ENCODE measurements at regions not wholly inside any gene's neighbourhood (a gene's known extent, or its start where the extent isn't known, plus 50 kb on each side); places are given as distances from the start of the nearest gene placed in this dataset.

DNA sequence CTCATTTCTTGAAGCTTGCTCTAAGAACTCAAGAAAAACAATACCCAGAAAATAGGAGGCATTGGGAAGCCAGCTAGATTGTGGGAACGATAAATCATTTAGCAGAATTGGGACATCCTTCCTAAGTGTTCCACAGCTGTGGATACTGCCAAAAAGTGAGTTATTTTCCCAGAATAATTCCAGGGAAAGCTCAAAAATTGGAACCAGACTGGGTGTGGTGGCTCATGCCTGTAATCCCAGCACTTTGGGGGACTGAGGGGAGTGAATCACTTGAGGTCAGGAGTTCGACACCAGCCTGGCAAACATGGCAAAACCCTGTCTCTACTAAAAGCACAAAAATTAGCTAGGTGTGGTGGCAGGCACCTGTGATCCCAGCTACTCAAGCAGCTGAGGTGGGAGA is 68.2 kb upstream of the GK2 start:
- H3K27me3 ChIP-seq (ENCODE audit: control insufficient read depth, insufficient read depth, low read length): no peaks in the 10 kb centered on the region
- no peak overlapping the region for H2AFZ ChIP-seq (replicated peaks; ENCODE audit: low read length, poor library complexity)
- BruUV-seq (replicated peaks): no TSS peak
- no peak overlapping the region for H3K9ac ChIP-seq (ENCODE audit: low read depth, low read length)
- no peak for TF ChIP-seq CHD1 (IDR thresholded peaks at IDR 0.05; ENCODE audit: low read depth, low read length)
- TF ChIP-seq SMC3 (IDR thresholded peaks at IDR 0.05; ENCODE audit: low read depth, low read length): no peak
- TF ChIP-seq, protein P1, sequence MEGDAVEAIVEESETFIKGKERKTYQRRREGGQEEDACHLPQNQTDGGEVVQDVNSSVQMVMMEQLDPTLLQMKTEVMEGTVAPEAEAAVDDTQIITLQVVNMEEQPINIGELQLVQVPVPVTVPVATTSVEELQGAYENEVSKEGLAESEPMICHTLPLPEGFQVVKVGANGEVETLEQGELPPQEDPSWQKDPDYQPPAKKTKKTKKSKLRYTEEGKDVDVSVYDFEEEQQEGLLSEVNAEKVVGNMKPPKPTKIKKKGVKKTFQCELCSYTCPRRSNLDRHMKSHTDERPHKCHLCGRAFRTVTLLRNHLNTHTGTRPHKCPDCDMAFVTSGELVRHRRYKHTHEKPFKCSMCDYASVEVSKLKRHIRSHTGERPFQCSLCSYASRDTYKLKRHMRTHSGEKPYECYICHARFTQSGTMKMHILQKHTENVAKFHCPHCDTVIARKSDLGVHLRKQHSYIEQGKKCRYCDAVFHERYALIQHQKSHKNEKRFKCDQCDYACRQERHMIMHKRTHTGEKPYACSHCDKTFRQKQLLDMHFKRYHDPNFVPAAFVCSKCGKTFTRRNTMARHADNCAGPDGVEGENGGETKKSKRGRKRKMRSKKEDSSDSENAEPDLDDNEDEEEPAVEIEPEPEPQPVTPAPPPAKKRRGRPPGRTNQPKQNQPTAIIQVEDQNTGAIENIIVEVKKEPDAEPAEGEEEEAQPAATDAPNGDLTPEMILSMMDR (conservative IDR thresholded peaks at IDR 0.05; ENCODE audit: low read depth, low read length): no peak
- TF ChIP-seq, protein P2, sequence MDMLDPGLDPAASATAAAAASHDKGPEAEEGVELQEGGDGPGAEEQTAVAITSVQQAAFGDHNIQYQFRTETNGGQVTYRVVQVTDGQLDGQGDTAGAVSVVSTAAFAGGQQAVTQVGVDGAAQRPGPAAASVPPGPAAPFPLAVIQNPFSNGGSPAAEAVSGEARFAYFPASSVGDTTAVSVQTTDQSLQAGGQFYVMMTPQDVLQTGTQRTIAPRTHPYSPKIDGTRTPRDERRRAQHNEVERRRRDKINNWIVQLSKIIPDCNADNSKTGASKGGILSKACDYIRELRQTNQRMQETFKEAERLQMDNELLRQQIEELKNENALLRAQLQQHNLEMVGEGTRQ (IDR thresholded peaks at IDR 0.05; ENCODE audit: low read depth, low read length): no peak
- TF ChIP-seq RAD21 (IDR thresholded peaks at IDR 0.05; ENCODE audit: low read length): no peak
- H2BK20ac ChIP-seq (ENCODE audit: low read depth, low read length): no peak overlapping the region
- H3K79me1 ChIP-seq (ENCODE audit: low read depth in 1 of 2, low read length in 2 of 2): no peaks in the 10 kb centered on the region
- no peaks in the 10 kb centered on the region for H3K4me1 ChIP-seq (ENCODE audit: control insufficient read depth, insufficient read depth, low read length)
- no peak overlapping the region for H3K27ac ChIP-seq (ENCODE audit: insufficient read depth, low read length)
- no peak overlapping the region for H3K56ac ChIP-seq (ENCODE audit: extremely low read depth, insufficient read depth, low read length)
- H4K20me1 ChIP-seq (ENCODE audit: insufficient read depth, low read length): no peaks in the 10 kb centered on the region
- H3K36me3 ChIP-seq (ENCODE audit: control insufficient read depth, insufficient read depth, low read length): no peaks in the 10 kb centered on the region
- intact Hi-C loops (cut with micrococcal nuclease): no loop called here
- no peak overlapping the region for H4K91ac ChIP-seq (ENCODE audit: insufficient read depth, low read depth, low read length)
- no peak for ATAC-seq (ENCODE audit: low read depth)
- no peak overlapping the region for H2BK120ac ChIP-seq (ENCODE audit: low read depth, low read length)
- no peak overlapping the region for H3K18ac ChIP-seq (ENCODE audit: low read depth, low read length)
- no peak overlapping the region for H2BK5ac ChIP-seq (ENCODE audit: low read depth, low read length, poor library complexity, severe bottlenecking)
- H2BK15ac ChIP-seq (ENCODE audit: low read depth, low read length): no peak overlapping the region
- no peak for DNase-seq
- no peak overlapping the region for H2AK5ac ChIP-seq (ENCODE audit: low read depth, low read length)
- no peak overlapping the region for H3K23ac ChIP-seq (ENCODE audit: low read depth, low read length)
- H3K14ac ChIP-seq (replicated peaks; ENCODE audit: low read depth, low read length): no peak overlapping the region
- H3K4me3 ChIP-seq (ENCODE audit: insufficient read depth, low read depth, low read length): no peak overlapping the region
- no peak overlapping the region for H2AK9ac ChIP-seq (replicated peaks; ENCODE audit: low read depth, low read length, poor library complexity)
- CTCF ChIA-PET: interaction anchor here (0.8 kb wide), 1 partner anchor 9 kb away, joined by 3 read pairs; no protein-coding TSS in a partner anchor
- in situ Hi-C loops (cut with MboI; ENCODE audit: low sequenced_read_pairs): no loop called here
- H4K8ac ChIP-seq (ENCODE audit: low read depth in 2 of 2, low read length in 2 of 2): no peak overlapping the region
- WGBS, 2 experiments (ENCODE audit: extremely low coverage in 2 of 2, insufficient read length in 1 of 2): no CpG with 5 or more reads among the region's 2 CpGs
- dilution Hi-C loops (cut with HindIII; ENCODE audit: low sequenced_read_pairs, unreplicated experiment): no loop called here
- H4K5ac ChIP-seq (ENCODE audit: low read depth, low read length): no peak overlapping the region
- POLR2A ChIA-PET (ENCODE audit: unreplicated experiment): interaction anchor here (0.6 kb wide), 1 partner anchor 49 kb away, joined by 3 read pairs; no protein-coding TSS in a partner anchor
- no peak overlapping the region for H3K4me2 ChIP-seq (ENCODE audit: low read depth, low read length)
- H3K4ac ChIP-seq (ENCODE audit: low read depth, low read length): no peak overlapping the region
- H3K9me1 ChIP-seq (ENCODE audit: insufficient read depth, low read length): no peaks in the 10 kb centered on the region
- H3K9me3 ChIP-seq (ENCODE audit: control insufficient read depth, insufficient read depth, low read length): no peaks in the 10 kb centered on the region

All from IMR-90 (cell line).